ENCODE measurements at regions not wholly inside any gene's neighbourhood (a gene's known extent, or its start where the extent isn't known, plus 50 kb on each side); places are given as distances from the start of the nearest gene placed in this dataset.

DNA sequence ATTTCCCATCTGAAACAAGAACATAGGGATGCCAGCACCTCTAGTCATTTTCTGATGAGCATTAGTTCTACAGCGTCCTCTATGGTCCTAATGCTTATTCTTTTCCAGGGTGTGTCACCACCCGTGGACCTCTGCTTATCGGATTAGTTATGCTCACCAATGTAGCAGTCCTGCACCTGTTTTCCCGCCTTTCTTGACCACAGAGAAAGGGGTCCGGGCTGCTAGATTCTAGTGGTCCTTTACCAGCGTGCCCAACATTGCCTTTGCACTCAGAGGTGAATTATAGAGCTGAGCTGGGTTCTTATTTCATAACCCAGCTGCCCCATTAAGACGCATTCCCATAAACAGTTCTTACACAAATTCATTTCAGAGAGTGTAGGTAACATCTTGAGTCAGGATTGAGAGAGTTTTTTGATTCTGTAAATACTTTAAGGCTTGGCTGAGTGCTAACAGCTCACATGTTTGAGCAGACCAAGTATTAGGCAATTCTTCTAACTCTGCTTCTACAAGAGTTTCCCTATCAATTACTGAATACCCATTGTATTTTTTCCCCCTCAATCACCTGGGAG is 2205.1 kb upstream of the C9orf72 start:
- TF ChIP-seq CTCF (IDR thresholded peaks at IDR 0.05 in 2 of 3, conservative IDR thresholded peaks at IDR 0.05 in 1 of 3; ENCODE audit: borderline replicate concordance in 1 of 3, insufficient read depth in 1 of 3, low read depth in 2 of 3, low read length in 2 of 3) (no peak), ZNF274 (IDR thresholded peaks at IDR 0.05; ENCODE audit: low read depth, low read length) (no peak), POLR2A (IDR thresholded peaks at IDR 0.05; ENCODE audit: borderline replicate concordance, extremely low read depth, insufficient read depth, insufficient read length) (no peak), SP1 (IDR thresholded peaks at IDR 0.05; ENCODE audit: low read depth) (no peak), JUND (IDR thresholded peaks at IDR 0.05) (no peak), FOSL1 (IDR thresholded peaks at IDR 0.05; ENCODE audit: low read depth) (no peak)
- TF ChIP-seq, protein P1, sequence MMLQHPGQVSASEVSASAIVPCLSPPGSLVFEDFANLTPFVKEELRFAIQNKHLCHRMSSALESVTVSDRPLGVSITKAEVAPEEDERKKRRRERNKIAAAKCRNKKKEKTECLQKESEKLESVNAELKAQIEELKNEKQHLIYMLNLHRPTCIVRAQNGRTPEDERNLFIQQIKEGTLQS (IDR thresholded peaks at IDR 0.05) = no peak
